Gastroesophageal sphincter (tissue), 4 donors: ENCODE measurements at regions not wholly inside any gene's neighbourhood (a gene's known extent, or its start where the extent isn't known, plus 50 kb on each side); places are given as distances from the start of the nearest gene placed in this dataset.

Experiments used
- ATAC-seq: fragments of 150-250 bp; one replicate; pipeline ENCODE4 v1.9.1; 2016; ENCODE audit warnings: mild to moderate bottlenecking, moderate library complexity
- H3K27ac ChIP-seq, 4 donors: fragments of 200-600 bp; sonication (generic) in 3 of 4; 1 replicate in 3 of 4; 2 replicates in 1 of 4; pipeline ENCODE4 v1.5.1; 2016 to 2019
- H3K27me3 ChIP-seq: fragments of 200-600 bp; sonication (generic); one replicate; pipeline ENCODE4 v1.5.1; 2019
- H3K36me3 ChIP-seq, 2 donors: fragments of 200-600 bp; sonication (generic); one replicate each; pipeline ENCODE4 v1.5.1; 2019; ENCODE audit warnings: control low read depth in 1 of 2
- H3K4me1 ChIP-seq, 3 donors: fragments of 200-600 bp; sonication (generic); 1 replicate in 2 of 3; 2 replicates in 1 of 3; pipeline ENCODE4 v1.5.1; 2016 to 2019; ENCODE audit warnings: control low read depth in 2 of 3
- H3K4me3 ChIP-seq, 2 donors: fragments of 200-600 bp; sonication (generic); one replicate each; pipeline ENCODE4 v1.5.1; 2019; ENCODE audit warnings: mild to moderate bottlenecking in 1 of 2, moderate library complexity in 1 of 2
- H3K9me3 ChIP-seq, 3 donors: fragments of 200-600 bp; sonication (generic); one replicate each; pipeline ENCODE4 v1.5.1; 2017 to 2019; ENCODE audit warnings: control low read depth in 2 of 3
- CTCF ChIP-seq, 4 experiments: fragments of 200-600 bp in 2 of 4; fragments of 450-650 bp in 2 of 4; sonication (generic) in 1 of 4; IDR thresholded peaks; one replicate each; pipeline ENCODE4 v1.5.1; 2017 to 2019; ENCODE audit warnings: antibody characterized with exemption in 4 of 4, mild to moderate bottlenecking in 2 of 4, moderate library complexity in 2 of 4
- EP300 ChIP-seq: sonication (generic); formaldehyde crosslinking; IDR thresholded peaks from one replicate; pipeline ENCODE4 v1.6.1; 2017; ENCODE audit warnings: antibody characterized with exemption, mild to moderate bottlenecking
- POLR2A ChIP-seq, 2 donors: fragments of 450-650 bp; IDR thresholded peaks; one replicate each; pipeline ENCODE4 v1.6.1; 2017; ENCODE audit warnings: antibody characterized with exemption in 2 of 2, mild to moderate bottlenecking in 2 of 2, moderate library complexity in 1 of 2
- POLR2AphosphoS5 ChIP-seq: sonication (generic); formaldehyde crosslinking; IDR thresholded peaks from one replicate; pipeline ENCODE4 v1.6.1; 2017; ENCODE audit warnings: antibody characterized with exemption
- WGBS, 2 donors: methylation state at CpG; one replicate each; pipeline ENCODE4 v1.1.5; 2018; ENCODE audit warnings: low coverage in 1 of 2; 5-methylcytosine and 5-hydroxymethylcytosine counted together

DNA sequence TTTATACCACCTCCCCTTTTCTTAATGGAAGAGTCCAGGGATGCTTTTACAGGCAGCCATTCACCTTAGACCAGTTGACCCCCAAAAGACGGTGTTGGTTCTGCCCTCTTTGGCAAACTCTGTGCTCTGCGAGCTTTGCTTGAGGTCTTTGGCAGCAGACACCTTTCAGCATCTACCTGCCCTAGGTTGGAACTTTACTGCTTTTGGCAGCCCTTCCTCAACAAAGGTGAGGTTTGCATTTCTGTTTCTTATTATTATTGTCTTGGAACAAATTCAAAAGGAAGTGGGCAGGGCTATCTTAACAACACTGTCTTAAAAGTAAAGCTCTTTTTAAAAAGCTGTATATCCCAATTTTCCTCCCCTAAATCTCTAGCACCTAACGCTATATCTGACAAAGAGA lies 136.4 kb upstream of the SLC14A2 start:
- Histone ChIP-seq H3K27ac (no peak overlapping the region), H3K4me3 (no peak overlapping the region), H3K4me1 (no peaks in the 10 kb centered on the region), H3K27me3 (no peaks in the 10 kb centered on the region), H3K36me3 (no peaks in the 10 kb centered on the region), H3K9me3 (no peaks in the 10 kb centered on the region)
- WGBS, 2 donors, result 83 to 100% methylated on average over 3 of the region's 3 CpGs
- no peak for ATAC-seq
- TF ChIP-seq EP300, result no peak
- no peak for TF ChIP-seq CTCF (IDR thresholded peaks at IDR 0.05)
- no peak for TF ChIP-seq POLR2A (IDR thresholded peaks at IDR 0.05)
- TF ChIP-seq POLR2AphosphoS5, result no peak

DNA sequence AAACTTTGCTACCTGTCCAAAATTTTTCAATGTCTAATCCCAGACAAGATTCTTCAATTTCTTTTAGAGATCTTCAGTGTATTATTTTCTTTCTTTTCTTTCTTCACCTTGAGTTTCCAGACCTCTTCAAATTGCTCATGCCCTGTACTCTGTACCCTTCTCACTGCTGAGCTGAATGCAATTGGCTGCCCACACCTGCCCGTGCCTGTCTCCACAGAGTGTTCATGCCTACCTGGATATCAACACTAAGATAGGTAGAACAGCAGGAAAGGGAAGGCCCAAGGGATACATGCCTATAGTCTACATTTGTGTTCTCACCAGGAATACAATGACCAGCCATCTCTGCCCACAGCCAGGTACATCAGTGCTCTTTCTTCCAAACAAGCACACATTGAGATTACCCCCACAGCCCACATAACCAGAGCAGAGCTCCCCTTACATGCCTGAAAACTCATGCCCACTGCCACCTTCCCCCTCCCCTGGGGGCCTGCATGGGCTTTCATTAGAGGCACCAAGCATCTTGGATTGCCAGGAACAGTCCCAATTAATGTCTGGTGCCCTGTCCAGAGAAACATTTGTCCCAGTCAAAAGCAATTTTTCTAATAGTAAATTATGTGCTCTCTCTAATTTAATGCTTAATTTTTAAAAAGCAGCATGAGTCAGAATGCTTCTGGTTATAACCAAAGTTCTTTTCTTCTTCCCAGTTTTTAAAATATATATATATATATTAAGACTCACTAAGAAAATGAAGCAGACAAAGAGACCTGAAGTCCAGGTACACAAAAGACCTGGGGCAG lies 134.9 kb upstream of the SLC14A2 start:
- WGBS, 2 donors, result 33% methylated on average over 1 of the region's 1 CpG; no CpG with 5 or more reads in 1 of the 2 donors
- Histone ChIP-seq H3K27me3 (no peaks in the 10 kb centered on the region), H3K36me3 (no peaks in the 10 kb centered on the region), H3K4me3 (no peak overlapping the region), H3K27ac (no peak overlapping the region), H3K9me3 (no peaks in the 10 kb centered on the region), H3K4me1 (no peaks in the 10 kb centered on the region)
- ATAC-seq, result no peak
- TF ChIP-seq CTCF (IDR thresholded peaks at IDR 0.05), result no peak
- no peak for TF ChIP-seq POLR2A (IDR thresholded peaks at IDR 0.05)
- TF ChIP-seq POLR2AphosphoS5, result no peak
- TF ChIP-seq EP300, result no peak

- no peak for ATAC-seq
- Histone ChIP-seq H3K27ac (no peak overlapping the region), H3K27me3 (no peaks in the 10 kb centered on the region), H3K4me3 (no peak overlapping the region), H3K36me3 (no peaks in the 10 kb centered on the region), H3K9me3 (no peaks in the 10 kb centered on the region), H3K4me1 (no peaks in the 10 kb centered on the region)
- WGBS, 2 donors, result 12 to 36% methylated on average over 1 to 2 of the region's 2 CpGs
- no peak for TF ChIP-seq POLR2A (IDR thresholded peaks at IDR 0.05)
- TF ChIP-seq POLR2AphosphoS5, result no peak
- no peak for TF ChIP-seq EP300
- no peak for TF ChIP-seq CTCF (IDR thresholded peaks at IDR 0.05)
Observed at GRCh38 chr18:45481821-45482220, 133.5 kb upstream of the SLC14A2 start.

DNA sequence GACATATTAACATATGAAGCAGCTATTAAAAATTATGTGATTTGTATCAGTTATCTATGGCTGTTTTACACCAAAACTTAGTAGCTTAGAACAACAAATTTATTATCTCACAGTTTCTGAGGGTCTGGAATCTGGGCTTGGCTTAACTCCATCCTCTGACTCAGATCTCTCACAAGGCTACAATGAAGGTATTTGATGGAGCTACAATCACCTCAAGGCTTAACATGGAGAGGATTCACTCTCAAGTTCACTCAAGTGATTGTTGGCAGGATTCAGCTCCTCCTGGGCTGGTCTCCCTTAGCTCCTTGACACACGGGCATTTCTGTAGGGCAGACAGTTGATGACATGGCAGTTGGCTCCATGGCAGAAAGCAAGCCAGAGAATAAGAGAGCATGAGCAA lies 133.0 kb upstream of the SLC14A2 start:
- 20% methylated on average over 1 of the region's 1 CpG; no CpG with 5 or more reads in 1 of the 2 donors for WGBS, 2 donors
- no peak for ATAC-seq

More for the DNA sequence above, 133.0 kb upstream of the SLC14A2 start:
- Histone ChIP-seq H3K4me1 (no peaks in the 10 kb centered on the region), H3K36me3 (no peaks in the 10 kb centered on the region), H3K4me3 (no peak overlapping the region), H3K9me3 (no peaks in the 10 kb centered on the region), H3K27ac (no peak overlapping the region), H3K27me3 (no peaks in the 10 kb centered on the region)
- no peak for TF ChIP-seq EP300
- no peak for TF ChIP-seq POLR2A (IDR thresholded peaks at IDR 0.05)
- TF ChIP-seq CTCF (IDR thresholded peaks at IDR 0.05), result no peak
- TF ChIP-seq POLR2AphosphoS5, result no peak
